ENCODE measurements at regions not wholly inside any gene's neighbourhood (a gene's known extent, or its start where the extent isn't known, plus 50 kb on each side); places are given as distances from the start of the nearest gene placed in this dataset.

DNA sequence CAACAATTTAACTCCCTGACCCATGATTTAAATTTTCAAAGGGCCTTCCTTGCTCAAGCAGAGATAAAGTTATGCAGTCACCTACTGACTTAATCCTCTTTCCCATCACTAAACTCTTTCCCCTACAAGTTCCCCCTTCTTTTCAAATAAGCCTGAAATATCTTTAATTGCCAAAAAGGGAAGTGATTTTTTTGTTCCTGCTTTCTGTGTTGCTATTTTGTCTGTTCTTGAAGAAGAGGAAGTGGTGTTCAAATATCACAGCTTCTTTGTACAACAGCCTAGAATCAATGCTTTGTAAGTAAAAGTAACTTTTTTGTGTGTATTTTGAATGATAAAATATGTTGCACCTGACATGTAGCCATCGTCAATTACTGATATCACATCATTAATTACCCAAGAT lies 595.9 kb downstream of the CENPC start:
- intact Hi-C loops (cut with micrococcal nuclease; ENCODE audit: unreplicated experiment) = no loop called here
- POLR2A ChIA-PET = no interaction called here
- DNase-seq (ENCODE audit: low spot score) (no peak), FAIRE-seq (no peak), ATAC-seq (no peak)
- Histone ChIP-seq H3K27me3 (ENCODE audit: control insufficient read depth in 1 of 2, insufficient read depth in 2 of 2, low read length in 2 of 2) (no peaks in the 10 kb centered on the region), H4K20me1 (ENCODE audit: insufficient read depth, low read length) (no peaks in the 10 kb centered on the region), H3K79me2 (ENCODE audit: insufficient read depth, low read length) (no peaks in the 10 kb centered on the region), H3K9me3 (ENCODE audit: low read length) (no peaks in the 10 kb centered on the region), H3K9ac (ENCODE audit: insufficient read depth, low read depth, low read length) (no peak overlapping the region), H3K36me3 (replicated peaks in 1 of 2; ENCODE audit: control insufficient read depth in 1 of 2, insufficient read depth in 2 of 2, low read length in 2 of 2) (no peaks in the 10 kb centered on the region), H2AFZ (ENCODE audit: low read length) (no peak overlapping the region), H3K4me2 (ENCODE audit: low read depth, low read length) (no peak overlapping the region), H3K4me3 (replicated peaks in 1 of 3; ENCODE audit: insufficient read depth in 1 of 3, low read depth in 2 of 3, low read length in 3 of 3) (no peak overlapping the region), H3K27ac (ENCODE audit: extremely low read length, insufficient read depth, low read length) (no peak overlapping the region), H3K4me1 (ENCODE audit: insufficient read depth, low read length) (no peaks in the 10 kb centered on the region)
- CTCF ChIA-PET (ENCODE audit: low intra/inter-chr PET ratio, low total read pairs) = no interaction called here
- WGBS (ENCODE audit: low lambda C conversion rate) = 3% methylated on average over 1 of the region's 1 CpG
- no peak for TF ChIP-seq ZNF558 (CRISPR knock-in tag; IDR thresholded peaks at IDR 0.05; ENCODE audit: borderline replicate concordance)
- BruUV-seq (replicated peaks) = no TSS peak
- in situ Hi-C loops (cut with HindIII; ENCODE audit: extremely low pct_ligation_motif_present, low pct_unique_long_range_greater_than_20kb) = no loop called here

DNA sequence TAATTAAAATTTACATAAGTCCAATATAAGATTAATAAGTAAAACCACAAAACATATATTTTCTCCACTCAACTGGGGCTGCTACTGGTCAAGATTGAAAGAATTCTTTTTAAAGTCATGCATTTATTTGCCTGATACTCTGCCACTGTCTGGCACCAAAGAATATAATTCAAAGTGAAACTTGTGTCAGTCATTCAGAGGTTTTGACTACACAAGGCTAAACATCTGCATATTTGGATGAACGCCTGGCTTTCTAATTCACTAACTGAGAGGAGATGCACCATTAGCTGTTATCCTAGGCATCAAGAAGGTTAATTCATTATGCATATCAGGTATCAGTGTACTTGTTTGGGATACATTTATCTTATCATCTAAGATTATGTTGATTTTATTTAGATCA lies 598.5 kb downstream of the CENPC start:
- no peak for FAIRE-seq

More for the DNA sequence above, 598.5 kb downstream of the CENPC start:
- Histone ChIP-seq H3K27me3 (ENCODE audit: control insufficient read depth in 1 of 2, insufficient read depth in 2 of 2, low read length in 2 of 2) (no peaks in the 10 kb centered on the region), H3K27ac (ENCODE audit: extremely low read length, insufficient read depth, low read length) (no peak overlapping the region), H3K9me3 (ENCODE audit: low read length) (no peaks in the 10 kb centered on the region), H3K9ac (ENCODE audit: insufficient read depth, low read depth, low read length) (no peak overlapping the region), H3K4me1 (ENCODE audit: insufficient read depth, low read length) (no peaks in the 10 kb centered on the region), H4K20me1 (ENCODE audit: insufficient read depth, low read length) (no peaks in the 10 kb centered on the region), H3K4me2 (ENCODE audit: low read depth, low read length) (no peak overlapping the region), H2AFZ (ENCODE audit: low read length) (no peak overlapping the region), H3K36me3 (replicated peaks in 1 of 2; ENCODE audit: control insufficient read depth in 1 of 2, insufficient read depth in 2 of 2, low read length in 2 of 2) (no peaks in the 10 kb centered on the region), H3K4me3 (replicated peaks in 1 of 3; ENCODE audit: insufficient read depth in 1 of 3, low read depth in 2 of 3, low read length in 3 of 3) (no peak overlapping the region), H3K79me2 (ENCODE audit: insufficient read depth, low read length) (no peaks in the 10 kb centered on the region)
- ATAC-seq (no peak), DNase-seq (ENCODE audit: low spot score) (no peak)
- TF ChIP-seq, protein P1, sequence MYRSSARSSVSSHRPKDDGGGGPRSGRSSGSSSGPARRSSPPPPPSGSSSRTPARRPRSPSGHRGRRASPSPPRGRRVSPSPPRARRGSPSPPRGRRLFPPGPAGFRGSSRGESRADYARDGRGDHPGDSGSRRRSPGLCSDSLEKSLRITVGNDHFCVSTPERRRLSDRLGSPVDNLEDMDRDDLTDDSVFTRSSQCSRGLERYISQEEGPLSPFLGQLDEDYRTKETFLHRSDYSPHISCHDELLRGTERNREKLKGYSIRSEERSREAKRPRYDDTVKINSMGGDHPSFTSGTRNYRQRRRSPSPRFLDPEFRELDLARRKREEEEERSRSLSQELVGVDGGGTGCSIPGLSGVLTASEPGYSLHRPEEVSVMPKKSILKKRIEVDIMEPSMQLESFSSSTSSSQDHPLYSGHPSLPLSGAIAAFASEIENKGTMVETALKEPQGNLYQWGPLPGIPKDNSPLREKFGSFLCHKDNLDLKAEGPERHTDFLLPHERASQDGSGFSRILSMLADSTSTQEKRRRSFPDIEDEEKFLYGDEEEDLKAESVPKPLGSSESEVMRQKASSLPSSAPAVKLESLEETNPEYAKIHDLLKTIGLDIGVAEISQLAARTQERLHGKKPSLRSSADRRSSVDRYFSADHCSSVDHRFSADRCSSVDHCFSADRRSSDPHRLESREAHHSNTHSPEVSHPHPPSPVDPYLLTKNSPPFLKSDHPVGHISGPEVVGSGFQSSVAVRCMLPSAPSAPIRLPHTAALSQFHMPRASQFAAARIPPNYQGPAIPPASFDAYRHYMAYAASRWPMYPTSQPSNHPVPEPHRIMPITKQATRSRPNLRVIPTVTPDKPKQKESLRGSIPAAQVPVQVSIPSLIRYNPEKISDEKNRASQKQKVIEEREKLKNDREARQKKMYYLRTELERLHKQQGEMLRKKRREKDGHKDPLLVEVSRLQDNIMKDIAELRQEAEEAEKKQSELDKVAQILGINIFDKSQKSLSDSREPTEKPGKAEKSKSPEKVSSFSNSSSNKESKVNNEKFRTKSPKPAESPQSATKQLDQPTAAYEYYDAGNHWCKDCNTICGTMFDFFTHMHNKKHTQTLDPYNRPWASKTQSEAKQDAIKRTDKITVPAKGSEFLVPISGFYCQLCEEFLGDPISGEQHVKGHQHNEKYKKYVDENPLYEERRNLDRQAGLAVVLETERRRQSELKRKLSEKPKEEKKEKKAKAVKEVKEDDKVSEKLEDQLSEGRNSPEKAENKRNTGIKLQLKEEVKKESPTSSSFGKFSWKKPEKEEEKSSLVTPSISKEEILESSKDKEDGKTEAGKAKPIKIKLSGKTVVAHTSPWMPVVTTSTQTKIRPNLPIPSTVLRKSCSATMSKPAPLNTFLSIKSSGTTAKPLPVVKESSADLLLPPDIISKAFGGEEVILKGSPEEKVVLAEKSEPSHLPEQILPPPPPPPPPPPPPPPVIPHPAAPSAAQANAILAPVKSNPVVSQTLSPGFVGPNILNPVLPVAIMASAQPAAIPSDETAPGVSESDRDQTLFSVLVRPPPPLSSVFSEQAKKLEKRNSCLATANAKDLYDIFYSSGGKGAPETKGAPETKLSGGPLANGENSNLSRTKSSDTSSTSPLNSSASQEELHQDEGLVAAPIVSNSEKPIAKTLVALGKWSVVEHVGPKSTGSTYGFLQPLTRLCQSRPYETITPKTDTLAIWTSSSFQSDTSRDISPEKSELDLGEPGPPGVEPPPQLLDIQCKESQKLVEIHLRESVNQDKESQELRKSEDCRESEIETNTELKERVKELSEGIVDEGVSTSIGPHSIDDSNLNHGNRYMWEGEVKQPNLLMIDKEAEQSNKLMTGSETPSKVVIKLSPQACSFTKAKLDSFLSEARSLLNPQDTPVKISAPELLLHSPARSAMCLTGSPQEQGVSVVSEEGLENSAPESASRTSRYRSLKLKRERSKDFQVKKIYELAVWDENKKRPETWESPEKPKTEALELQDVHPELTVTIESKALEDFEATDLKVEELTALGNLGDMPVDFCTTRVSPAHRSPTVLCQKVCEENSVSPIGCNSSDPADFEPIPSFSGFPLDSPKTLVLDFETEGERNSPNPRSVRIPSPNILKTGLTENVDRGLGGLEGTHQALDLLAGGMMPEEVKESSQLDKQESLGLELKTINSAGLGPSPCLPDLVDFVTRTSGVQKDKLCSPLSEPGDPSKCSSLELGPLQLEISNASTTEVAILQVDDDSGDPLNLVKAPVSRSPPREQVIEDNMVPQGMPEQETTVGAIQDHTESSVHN (CRISPR knock-in tag; IDR thresholded peaks at IDR 0.05) = no peak
- no peak for TF ChIP-seq HNRNPUL1 (IDR thresholded peaks at IDR 0.05; ENCODE audit: low read depth, low read length)
- TF ChIP-seq TCF12 (IDR thresholded peaks at IDR 0.05) = no peak
- TF ChIP-seq TCF12 (CRISPR knock-in tag; IDR thresholded peaks at IDR 0.05) = no peak
- TF ChIP-seq ARNTL (CRISPR knock-in tag; IDR thresholded peaks at IDR 0.05) = no peak
- TF ChIP-seq ZNF780A (CRISPR knock-in tag; IDR thresholded peaks at IDR 0.05) = no peak
- ChIA-PET POLR2A (no interaction called here), CTCF (ENCODE audit: low intra/inter-chr PET ratio, low total read pairs) (no interaction called here)
- in situ Hi-C loops (cut with HindIII; ENCODE audit: extremely low pct_ligation_motif_present, low pct_unique_long_range_greater_than_20kb) = no loop called here
- WGBS (ENCODE audit: low lambda C conversion rate) = 33% methylated on average over 1 of the region's 1 CpG
- no TSS peak for BruUV-seq (replicated peaks)
- intact Hi-C loops (cut with micrococcal nuclease; ENCODE audit: unreplicated experiment) = no loop called here

All from HepG2 (cell line).